ENCODE measurements at regions not wholly inside any gene's neighbourhood (a gene's known extent, or its start where the extent isn't known, plus 50 kb on each side); places are given as distances from the start of the nearest gene placed in this dataset.

DNA sequence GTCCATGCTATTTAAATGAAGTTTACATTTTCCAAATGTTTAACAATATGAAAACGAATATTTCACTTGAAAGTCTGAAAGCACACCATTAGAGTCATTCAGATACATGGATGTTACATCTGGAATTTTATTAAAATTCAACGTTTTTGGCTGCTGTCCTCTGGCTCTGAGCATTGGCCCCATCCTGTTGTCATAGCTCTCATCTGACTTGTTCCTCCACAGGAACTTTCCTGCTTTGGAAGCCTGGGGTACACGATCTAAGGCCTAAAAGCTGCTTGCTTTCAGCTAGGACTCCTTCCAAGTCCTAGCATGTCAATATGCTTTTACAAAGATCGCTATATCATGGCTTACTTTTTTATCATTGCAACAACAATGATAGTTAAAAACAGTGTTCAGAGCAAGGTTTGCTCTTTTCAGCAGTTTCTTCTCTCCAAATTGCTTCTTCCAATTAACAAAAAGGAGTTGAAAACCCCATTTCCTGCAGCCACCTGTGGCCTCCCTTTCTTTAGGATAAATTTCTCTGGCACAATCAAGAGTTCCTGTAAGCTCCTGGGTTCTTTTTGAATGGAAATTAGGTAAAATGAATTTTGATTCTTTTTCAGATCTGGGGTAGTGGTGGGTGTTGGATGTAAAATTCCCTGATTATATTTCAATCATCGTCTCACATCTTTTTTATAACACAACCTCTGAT lies 413.4 kb upstream of the AGA start:
- no peak for TF ChIP-seq CTCF (IDR thresholded peaks at IDR 0.05 in 2 of 3, conservative IDR thresholded peaks at IDR 0.05 in 1 of 3; ENCODE audit: borderline replicate concordance in 1 of 3, insufficient read depth in 1 of 3, low read depth in 2 of 3, low read length in 2 of 3)
- no peak for TF ChIP-seq EZH2phosphoT487 (IDR thresholded peaks at IDR 0.05; ENCODE audit: borderline replicate concordance)
- TF ChIP-seq EZH2 (IDR thresholded peaks at IDR 0.05) = no peak

Data from HCT116 (cell line).